Sciatic nerve (tissue), 2 donors: ENCODE measurements at regions not wholly inside any gene's neighbourhood (a gene's known extent, or its start where the extent isn't known, plus 50 kb on each side); places are given as distances from the start of the nearest gene placed in this dataset.

Source experiments
- ATAC-seq: fragments of 200-7000 bp; cut with Tn5 transposase; one replicate; pipeline ENCODE4 v1.9.1; 2020; ENCODE audit warnings: mild to moderate bottlenecking, moderate library complexity
- DNase-seq: peaks from one replicate; pipeline ENCODE4 v3.0.0-alpha.2; 2020; ENCODE audit warnings: low spot score
- intact Hi-C: fragments of 100-400 bp; cut with DNase I; formaldehyde crosslinking; loops from one replicate; pipeline ENCODE4 v1.14.2; 2022
- donor health status: DM: no; HTN: no; CAD: no.
- donor health status: DM: no; HTN: no; CAD: no.

DNA sequence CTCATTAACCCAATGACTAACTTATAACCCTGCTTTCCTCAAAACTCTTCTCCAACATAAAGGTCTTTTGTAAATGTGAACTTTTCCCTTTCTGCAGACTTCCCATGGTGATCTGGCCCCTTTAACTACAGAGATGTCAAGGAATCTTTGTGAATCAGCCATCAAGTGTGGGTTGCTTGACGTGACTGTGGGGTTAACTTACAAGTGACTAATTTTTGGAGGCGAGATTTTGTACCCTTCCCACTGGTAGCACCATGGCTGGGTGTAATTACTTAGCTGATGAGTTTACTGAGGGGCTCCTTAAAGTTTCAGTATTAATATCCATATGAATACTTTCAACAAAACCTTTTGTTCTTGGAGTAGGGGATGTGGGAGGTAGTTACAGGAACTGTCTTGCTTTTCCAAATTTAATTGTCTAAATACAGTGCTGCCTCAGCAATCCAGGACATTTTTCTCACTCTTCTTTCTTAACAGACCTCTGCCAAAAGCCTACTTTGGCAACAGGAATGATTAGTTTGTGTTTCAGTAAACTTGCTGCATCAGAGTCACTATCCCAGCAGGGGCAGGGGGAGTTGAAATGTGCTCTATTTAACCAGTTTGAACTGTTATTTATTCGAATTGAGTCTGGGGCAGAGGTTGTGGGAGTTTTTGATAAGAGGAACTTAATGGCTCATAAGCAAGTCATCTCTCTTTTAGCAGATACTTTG, 217.3 kb upstream of the FGGY start:
- intact Hi-C loops, result loop anchor here (10.0 kb wide), 1 partner anchor 295 kb away; the partner anchor contains the start of gene JUN
- ATAC-seq (no peak), DNase-seq (no peak)

DNA sequence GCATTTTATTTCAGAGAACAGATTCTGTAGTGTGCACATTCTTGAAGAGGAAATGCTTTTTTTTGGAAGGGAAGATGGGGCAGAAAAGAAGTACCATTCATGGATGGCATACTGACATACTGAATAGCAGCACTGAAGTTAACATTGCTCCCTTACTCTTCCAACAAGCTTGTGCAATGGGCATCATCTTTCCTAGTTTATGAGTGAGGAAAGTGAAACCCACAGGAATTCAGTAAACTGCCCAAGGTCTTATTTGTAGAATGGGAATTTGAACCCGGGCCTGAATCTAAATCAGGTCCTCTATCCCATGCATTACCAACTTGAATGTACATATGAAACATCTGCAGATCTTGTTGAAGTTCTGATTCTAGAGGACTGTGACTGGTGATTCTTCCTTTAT, 215.7 kb upstream of the FGGY start:
- intact Hi-C loops, result no loop called here
- DNase-seq, result no peak
- no peak for ATAC-seq

DNA sequence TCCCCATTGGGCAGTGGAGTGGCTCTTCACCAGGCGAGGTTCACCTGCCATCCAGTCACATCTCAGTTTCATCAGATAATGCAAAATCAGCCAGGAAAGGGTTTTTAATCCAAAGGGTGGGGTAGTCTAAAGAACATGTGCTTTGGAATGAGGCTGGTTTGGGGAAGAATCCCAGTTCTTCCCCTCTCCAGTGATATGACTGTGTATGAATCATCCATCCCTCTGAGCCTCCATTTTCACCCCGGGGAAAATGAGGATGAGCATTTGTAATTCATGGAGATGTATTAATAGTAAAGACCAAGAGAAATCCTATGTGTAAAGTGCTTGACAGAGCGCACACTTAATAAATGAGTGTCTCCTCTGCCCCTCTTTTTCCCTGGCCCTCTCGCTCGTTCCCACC, 215.1 kb upstream of the FGGY start:
- intact Hi-C loops, result no loop called here
- DNase-seq, result no peak
- no peak for ATAC-seq

DNA sequence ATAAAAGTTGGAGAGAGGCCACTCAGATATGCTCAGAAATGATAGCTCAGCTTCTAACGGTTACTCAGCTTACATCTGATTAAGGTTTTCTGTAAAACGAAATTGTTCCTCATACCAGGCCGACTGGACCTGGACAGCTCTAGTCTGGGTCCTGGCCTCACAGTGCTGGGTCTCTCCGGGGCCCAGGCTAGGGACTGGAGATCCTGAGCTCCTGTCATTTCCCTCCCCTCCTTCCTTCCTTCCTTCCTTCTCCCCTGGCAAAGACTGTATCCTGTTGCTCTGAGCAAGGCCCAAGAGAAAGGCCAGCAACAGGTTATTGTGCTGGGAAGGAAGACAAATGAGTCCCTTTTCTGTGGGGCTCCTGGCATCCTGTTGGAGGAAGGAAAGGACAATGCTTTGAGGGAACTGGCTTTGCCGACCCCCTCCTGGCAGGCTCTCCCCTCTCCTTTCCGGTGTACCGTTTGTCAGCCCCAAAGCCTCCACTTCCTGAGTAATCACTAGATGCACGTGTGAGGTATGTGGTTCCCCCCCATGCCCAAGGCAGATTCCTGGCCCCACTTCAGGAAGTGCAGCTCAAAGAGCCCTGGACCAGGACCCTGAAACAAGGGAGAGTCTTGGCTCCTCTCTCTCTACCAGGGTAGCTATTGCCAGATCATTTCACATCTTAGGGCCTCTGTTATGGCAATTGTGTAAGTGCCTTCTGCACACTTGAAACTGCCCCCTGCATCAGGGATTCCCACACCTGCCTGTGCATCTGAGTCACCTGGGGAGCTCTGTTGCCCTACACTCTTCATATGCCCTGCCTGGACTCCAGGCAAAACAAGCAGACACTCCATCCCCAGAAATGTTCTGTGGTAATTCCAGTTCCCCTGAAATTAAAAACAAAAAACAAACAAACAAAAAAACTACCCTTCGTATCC, 212.7 kb upstream of the FGGY start:
- DNase-seq, result no peak
- intact Hi-C loops, result no loop called here
- peak; percentile 56 for ATAC-seq

DNA sequence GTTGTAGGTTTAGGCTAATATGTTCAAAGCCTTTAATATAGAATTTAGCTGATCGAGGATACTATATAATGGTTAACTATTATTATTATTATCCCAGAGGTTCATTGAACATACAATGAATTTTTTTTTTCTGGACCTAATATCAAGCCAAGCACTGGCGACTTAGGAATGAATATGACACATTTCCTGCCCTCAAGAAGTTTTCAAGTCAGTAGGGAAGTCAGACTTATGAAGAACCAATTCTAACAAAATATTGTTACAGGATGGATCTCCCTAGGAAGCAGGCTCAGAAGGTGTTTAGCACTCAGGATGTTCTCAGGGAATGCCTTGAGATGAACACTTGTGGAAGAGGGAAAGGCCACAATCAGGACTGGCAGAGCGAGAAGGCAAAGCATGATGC, 211.8 kb upstream of the FGGY start:
- ATAC-seq (no peak), DNase-seq (no peak)
- intact Hi-C loops, result no loop called here

DNA sequence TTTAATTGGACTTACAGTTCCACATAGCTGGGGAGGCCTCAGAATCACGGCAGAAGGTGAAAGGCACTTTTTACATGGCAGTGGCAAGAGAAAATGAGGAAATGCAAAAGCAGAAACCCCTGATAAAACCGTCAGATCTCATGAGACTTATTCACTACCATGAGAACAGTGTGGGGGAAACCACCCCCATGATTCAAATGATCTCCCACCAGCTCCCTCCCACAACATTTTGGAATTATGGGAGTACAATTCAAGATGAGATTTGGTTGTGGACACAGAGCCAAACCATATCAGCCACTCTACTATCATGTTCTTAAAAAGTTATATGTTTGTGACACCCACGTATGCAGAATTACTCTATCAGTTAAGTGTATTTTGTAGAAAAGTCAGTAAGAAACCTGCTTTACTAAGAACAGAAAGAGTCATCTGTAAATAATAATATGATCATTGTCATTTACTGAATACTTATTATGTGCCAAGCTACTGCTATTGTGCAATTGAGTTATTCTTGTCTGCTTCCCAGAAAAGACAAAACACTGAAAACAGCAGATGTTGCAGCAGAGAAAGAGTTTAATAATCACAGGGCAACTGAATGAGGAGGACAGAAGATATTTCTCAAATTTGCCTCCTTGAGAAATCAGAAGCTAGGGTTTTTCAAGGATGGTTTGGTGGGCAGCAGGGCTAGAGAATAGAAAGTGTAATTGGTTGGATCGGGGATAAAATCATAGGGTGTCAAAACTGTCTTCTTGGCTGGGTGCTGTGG, 207.7 kb upstream of the FGGY start:
- DNase-seq (no peak), ATAC-seq (no peak)
- intact Hi-C loops, result no loop called here

DNA sequence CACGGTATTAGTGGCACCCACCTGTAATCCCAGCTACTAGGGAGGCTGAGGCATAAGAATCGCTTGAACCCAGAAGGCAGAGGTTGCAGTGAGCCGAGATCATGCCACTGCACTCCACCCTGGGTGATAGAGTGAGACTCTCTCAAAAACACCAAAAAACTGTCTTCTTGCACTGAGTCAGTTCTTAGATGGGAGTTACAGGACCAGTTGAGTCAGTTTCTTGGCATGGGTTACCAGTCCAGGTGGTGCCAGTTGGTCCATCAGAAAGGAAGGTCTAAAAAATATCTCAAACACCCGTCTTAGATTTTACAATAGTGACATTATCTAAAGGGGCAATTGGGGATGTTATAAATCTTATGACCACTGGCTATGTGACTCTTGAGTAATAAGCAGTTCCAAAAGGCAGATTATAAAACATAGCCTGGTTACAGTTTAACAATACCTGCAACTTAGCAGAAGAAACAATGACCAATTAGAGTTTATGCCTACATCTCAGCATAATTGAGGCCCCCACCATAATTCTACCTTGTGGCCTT, 206.9 kb upstream of the FGGY start:
- ATAC-seq (no peak), DNase-seq (no peak)
- intact Hi-C loops, result no loop called here

DNA sequence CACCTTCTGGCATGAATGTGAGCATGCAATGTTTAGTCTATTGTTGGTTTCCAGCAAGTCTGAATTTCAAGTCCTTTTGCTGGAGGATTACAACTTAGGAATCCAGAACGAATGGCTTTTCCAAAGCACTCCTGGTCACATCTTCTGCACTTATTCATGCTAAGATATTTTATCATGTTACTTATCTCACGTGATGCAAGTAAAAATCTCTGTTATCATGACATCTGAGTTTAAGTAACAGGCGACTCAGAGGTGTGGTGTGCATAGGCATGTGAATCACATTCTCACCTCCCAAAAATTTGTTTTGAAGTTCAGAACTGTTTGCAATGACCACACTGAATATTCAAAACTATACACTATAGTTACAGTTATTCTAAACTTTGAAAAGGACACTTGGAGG, 204.8 kb upstream of the FGGY start:
- DNase-seq, result no peak
- intact Hi-C loops, result no loop called here
- no peak for ATAC-seq

DNA sequence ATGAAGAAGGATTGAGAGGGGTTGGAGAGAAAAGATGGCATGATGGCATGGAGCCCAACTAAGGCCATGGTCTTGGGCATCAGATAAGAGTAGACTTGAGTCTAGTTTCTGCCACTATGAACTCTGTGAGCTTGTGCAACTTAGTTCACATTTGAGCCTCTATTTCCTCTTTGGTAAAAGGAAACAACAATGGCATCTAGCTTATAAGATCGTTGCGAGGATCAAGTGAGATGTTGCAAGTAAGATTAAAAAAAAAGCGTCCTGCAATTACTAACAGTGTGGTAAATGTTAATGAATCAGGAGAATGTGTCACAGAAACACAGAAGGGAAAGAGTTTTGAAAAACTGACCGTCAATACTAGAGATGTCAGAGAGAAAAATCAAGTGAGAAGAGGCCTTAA, 202.9 kb upstream of the FGGY start:
- DNase-seq (no peak), ATAC-seq (no peak)
- intact Hi-C loops, result no loop called here

DNA sequence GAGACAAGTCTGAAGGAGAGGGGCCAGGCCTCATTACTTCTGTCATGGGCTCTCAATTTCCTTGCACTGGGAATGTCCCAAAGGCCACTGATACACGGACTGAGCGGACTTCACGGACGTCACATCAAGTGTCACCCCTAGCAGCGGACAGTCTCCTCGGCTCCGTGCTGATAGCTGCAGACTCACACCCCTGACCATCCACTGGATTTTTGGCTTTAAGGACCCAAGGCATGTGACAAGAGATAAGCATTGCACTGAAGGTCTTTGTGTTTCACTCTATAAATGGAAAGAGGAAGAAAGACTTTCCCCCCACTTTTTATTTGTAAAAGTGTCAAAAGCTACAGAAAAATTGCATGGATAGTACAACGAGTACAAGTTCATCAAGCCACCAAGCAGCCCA, 200.4 kb upstream of the FGGY start:
- DNase-seq, result no peak
- intact Hi-C loops, result no loop called here
- ATAC-seq, result no peak

DNA sequence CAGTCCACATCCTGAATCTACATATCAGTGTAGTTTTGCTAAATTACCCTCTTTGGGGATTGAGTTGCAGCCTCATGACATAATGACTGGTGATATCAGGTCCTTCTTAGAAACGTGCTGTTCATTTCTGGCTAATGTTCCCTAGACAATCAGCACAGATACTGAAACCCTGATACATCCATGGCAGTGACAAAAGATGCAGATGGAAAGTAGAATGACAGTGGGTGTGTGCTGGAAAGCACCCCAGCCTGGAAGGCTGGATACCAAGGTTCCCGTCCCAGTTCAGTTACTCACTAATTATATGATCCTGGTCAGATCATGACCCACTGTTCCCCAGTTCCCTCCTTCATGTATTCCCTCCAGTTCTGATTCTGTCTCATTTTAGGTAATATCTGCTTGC, 198.2 kb upstream of the FGGY start:
- ATAC-seq, result peak; percentile 42
- intact Hi-C loops, result no loop called here

DNA sequence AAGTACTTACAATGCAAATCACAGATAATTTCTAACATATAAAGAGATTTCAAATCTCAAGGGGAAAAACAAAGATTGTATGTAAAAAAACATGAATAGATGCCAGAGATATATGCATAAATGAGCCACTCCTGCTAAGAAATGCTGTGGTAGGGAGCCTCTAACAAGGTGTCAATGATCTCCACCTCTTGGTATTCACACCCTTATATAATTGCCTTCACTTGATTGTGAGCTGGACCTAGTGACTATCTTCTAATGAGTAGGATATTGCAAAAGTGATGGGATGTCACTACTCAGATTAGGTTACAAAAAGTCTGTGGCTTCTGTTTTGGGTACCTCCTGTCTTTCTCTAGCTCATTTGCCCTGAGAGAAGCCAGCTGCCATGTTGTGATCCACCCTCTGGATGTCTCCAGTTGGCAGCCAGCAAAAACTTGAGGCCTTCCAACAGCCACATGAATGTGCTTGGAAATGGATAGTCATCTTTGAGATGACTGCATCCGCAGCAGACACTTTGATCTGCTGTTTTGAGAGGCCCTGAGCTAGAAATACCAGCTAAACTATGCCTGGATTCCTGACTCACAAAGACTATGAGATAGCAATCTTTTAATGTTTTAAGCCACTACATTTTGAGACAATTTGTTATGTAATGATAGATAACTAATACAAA, 196.1 kb upstream of the FGGY start:
- no peak for DNase-seq
- ATAC-seq, result no peak
- intact Hi-C loops, result no loop called here

More for the DNA sequence above, 198.2 kb upstream of the FGGY start:
- no peak for DNase-seq

DNA sequence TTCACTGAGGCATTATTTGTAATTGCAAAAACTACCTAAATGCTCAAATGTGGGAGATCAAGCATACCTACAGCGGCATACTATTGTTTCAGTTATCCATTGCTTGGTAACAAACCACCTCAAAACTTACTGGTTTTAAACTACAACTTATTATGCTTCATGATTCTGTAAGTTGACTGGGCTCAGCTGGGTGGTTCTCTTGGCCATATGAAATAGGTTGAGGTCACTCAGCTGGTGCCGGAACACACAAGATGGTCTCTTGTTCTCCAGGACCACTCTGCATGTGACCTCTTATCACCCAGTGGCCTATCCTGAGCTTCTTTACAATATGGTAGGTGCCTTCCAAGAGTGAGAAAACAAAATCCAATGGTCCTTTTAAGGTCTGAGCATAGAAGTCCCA, 195.4 kb upstream of the FGGY start:
- DNase-seq (no peak), ATAC-seq (no peak)
- intact Hi-C loops, result no loop called here

DNA sequence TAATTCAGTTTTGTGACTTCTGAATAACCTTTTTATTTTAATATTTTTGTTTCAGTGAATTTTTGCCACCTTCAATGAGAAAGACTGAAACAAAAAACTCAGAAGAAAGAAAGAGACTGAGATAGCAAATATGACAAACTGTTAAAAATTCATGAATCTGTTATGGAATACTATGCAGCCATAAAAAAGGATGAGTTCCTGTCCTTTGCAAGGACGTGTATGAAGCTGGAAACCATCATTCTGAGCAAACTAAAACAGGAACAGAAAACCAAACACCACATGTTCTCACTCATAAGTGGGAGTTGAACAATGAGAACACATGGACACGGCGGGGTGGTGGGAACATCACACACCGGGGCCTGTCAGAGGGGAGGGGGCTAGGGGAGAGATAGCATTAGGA, 193.4 kb upstream of the FGGY start:
- DNase-seq (no peak), ATAC-seq (no peak)
- intact Hi-C loops, result no loop called here

DNA sequence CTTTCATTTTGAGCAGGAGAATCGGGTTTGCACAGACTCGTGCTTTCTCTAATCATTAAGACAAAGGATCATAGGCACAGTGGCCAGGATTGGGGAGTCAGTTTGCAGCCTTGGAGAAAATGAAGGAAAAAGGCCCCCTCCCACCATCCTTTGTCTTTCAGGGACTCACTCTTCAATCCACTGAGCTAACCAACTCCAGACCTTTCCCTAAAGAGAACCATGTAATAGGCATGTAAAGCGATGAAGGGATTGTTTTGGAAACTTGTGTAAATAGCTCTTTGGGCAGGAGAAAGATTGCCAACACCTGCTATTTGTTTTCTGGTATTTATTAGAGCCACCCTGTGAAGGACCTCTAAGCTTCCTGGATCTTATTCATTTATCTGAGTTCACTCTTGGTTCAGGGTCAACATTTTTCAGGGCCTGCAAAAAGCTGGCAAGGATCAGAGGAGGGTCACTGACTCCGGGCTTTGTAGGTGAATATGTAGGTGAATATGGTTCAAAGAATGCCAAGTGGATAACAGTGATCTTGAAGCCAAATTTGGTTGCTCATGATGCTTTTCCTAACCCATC, 192.6 kb upstream of the FGGY start:
- ATAC-seq, result no peak
- no peak for DNase-seq
- intact Hi-C loops, result no loop called here

DNA sequence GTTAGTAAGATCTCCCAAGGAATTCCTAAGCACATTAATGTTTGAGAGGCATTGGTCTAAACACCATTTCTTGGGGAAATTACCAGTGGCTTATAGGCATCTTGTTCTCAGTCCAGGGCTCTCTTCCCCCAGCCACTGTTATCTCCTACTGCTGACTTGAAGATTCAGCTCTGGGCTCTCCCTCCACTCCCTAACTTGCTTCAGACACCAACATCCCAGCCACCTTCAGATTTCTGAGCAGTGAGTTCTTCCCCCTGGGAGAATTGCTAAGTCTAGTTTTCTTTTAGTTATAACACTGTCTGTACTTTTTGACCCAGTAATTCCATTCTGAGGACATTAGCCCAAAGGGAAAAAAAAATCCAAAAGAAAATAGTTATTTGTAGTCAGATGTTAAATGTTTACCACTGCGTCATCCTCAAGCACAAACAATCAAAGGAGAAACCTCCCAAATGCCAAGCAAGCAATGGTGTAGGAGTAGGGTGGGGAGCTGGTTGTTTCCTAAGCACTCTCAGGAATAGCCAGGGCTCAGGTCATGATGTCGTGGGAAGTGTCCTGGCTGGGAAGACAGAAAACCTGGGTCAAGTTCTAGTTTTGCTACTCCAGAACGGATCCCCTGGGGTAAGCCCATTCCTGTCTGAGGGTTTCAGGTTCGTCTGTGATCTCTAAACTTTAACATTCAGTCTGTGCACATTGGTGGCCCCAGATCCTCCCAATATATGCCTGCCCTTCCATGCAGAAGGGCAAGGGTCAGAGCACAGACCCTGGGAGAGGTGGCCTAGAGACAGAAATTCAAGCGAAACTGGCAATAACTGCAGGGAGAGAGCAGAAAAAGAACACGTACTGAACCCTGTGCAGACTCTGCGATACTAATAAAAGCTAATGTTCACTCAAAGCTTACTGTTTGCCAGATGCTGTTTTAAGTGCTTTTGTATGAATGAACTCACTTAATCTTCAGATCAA, 191.1 kb upstream of the FGGY start:
- DNase-seq (no peak), ATAC-seq (peak; percentile 70)
- intact Hi-C loops, result no loop called here

DNA sequence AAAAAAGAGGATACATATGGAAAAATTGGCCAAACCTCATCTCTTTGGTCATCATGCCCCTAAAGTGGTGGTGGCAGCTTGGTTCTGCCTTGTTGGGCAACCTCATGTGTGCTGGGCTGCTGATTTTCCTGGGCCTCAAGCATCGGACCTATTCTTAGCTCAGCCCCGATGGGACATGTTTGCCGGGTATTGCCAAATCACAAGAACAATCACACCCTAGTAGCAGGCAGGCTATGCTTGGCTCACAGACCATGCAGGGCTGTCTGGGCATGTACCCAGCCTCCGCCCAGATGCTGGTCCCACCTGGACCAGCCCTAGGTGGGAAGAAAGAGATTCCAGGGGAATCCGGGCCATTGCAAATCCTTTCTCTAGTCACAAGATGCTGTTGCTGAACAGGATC, 189.4 kb upstream of the FGGY start:
- DNase-seq (no peak), ATAC-seq (peak; percentile 89)
- intact Hi-C loops, result no loop called here

DNA sequence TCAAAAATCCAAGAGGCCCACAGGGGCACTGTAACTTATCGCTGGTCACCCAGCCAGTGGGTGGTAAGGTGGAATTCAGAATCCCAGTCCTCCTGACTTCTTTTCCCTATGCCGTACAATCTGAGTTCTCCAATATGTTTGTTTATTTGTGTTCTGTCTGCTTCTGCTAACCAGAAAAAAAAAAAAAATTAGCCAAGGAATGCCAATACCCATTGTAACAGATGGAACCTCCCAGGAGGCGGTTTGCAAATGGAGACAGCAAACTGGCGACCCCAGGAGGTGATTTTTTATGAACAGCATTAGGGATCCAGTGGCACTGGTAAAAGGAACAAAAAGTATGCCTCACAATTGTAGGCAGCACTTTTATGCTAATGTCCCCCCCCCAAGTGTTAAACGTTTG, 189.0 kb upstream of the FGGY start:
- DNase-seq, result no peak
- intact Hi-C loops, result no loop called here
- no peak for ATAC-seq
